ENCODE measurements at regions not wholly inside any gene's neighbourhood (a gene's known extent, or its start where the extent isn't known, plus 50 kb on each side); places are given as distances from the start of the nearest gene placed in this dataset.

GRCh38 chrX:6930307-6930849, 217.1 kb upstream of the STS start:
- TF ChIP-seq CTCF (IDR thresholded peaks at IDR 0.05) (no peak), POLR2A (IDR thresholded peaks at IDR 0.05) (no peak)

Measured in testis (tissue), 2 donors.